SU-DHL-6 (cell line): ENCODE measurements at regions not wholly inside any gene's neighbourhood (a gene's known extent, or its start where the extent isn't known, plus 50 kb on each side); places are given as distances from the start of the nearest gene placed in this dataset.
"Not testable (repeated sequence)": the region's sequence is repeated elsewhere in the genome, so short reads cannot be mapped to it uniquely, and the experiment has no call there.

Experiments
- EZH2phosphoT487 ChIP-seq: fragments of 200-600 bp; sonication (generic), shearing (Covaris generic); conservative IDR thresholded peaks from 2 replicates; pipeline ENCODE4 v1.6.1; 2018; ENCODE audit warnings: mild to moderate bottlenecking, antibody characterized with exemption, low read length, moderate library complexity, mixed read lengths
- TF ChIP-seq, protein P1 (sequence below): fragments of 200-600 bp; sonication (generic); IDR thresholded peaks from one replicate; pipeline ENCODE4 v1.5.1; 2017; ENCODE audit warnings: antibody characterized with exemption, mild to moderate bottlenecking, low read length, moderate library complexity; ENCODE audit not compliant: insufficient read depth, poor library complexity, severe bottlenecking

GRCh38 chr5:145446875-145447274 is 388.3 kb downstream of the PRELID2 start:
- TF ChIP-seq, protein P1, sequence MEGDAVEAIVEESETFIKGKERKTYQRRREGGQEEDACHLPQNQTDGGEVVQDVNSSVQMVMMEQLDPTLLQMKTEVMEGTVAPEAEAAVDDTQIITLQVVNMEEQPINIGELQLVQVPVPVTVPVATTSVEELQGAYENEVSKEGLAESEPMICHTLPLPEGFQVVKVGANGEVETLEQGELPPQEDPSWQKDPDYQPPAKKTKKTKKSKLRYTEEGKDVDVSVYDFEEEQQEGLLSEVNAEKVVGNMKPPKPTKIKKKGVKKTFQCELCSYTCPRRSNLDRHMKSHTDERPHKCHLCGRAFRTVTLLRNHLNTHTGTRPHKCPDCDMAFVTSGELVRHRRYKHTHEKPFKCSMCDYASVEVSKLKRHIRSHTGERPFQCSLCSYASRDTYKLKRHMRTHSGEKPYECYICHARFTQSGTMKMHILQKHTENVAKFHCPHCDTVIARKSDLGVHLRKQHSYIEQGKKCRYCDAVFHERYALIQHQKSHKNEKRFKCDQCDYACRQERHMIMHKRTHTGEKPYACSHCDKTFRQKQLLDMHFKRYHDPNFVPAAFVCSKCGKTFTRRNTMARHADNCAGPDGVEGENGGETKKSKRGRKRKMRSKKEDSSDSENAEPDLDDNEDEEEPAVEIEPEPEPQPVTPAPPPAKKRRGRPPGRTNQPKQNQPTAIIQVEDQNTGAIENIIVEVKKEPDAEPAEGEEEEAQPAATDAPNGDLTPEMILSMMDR: not testable (repeated sequence)
- TF ChIP-seq EZH2phosphoT487: not testable (repeated sequence)
